HG03442 (cell line): ENCODE measurements at regions not wholly inside any gene's neighbourhood (a gene's known extent, or its start where the extent isn't known, plus 50 kb on each side); places are given as distances from the start of the nearest gene placed in this dataset.
A peak's percentile ranks its signal among the peaks of the same experiment; 100 is the strongest.

Experiments
- ATAC-seq: cut with Tn5 transposase; IDR thresholded peaks from one replicate; pipeline ENCODE4 v1.9.1; 2021; ENCODE audit warnings: mild to moderate bottlenecking, moderate library complexity; ENCODE audit not compliant: unreplicated experiment

DNA sequence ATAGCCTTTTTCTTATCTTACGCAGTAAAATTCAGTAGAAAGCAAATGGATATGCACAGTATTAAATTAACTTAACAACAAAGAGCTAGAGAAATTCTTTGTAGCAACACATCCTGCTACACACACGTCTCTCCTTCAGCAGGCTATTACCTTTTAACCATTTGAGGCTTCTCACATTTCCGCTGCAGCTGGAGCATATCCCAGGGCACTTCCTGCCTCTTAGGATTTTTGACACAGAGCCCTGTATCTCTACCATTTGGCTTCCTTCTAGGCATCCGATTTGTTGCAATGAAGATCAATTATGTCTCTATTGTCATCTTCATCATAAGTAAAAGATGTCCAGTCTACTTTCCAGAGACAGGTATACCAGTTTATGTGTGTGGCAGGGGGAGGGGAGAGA is 292.4 kb upstream of the CBLB start:
- ATAC-seq = no peak

DNA sequence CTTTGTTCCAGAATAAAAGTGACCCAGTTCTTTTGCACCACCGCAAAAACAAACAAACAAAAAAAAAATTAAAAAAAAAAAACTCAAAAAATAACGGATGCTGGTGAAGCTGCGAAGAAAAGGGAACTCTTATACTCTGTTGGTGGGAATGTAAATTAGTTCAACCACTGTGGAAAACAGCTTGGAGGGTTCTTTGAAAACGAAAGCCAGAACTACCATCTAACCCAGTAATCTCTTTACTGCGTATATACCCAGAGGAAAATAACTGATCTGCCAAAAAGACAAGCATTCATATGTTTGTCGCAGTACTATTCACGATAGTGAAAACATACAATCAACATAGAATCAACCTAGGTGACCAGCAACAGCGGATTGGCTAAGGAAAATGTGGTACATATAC is 298.9 kb upstream of the CBLB start:
- no peak for ATAC-seq

- no peak for ATAC-seq
These were observed 300.3 kb upstream of the CBLB start for GRCh38 chr3:106168962-106169750.

- no peak for ATAC-seq
These were observed 301.8 kb upstream of the CBLB start for GRCh38 chr3:106170636-106171035.

DNA sequence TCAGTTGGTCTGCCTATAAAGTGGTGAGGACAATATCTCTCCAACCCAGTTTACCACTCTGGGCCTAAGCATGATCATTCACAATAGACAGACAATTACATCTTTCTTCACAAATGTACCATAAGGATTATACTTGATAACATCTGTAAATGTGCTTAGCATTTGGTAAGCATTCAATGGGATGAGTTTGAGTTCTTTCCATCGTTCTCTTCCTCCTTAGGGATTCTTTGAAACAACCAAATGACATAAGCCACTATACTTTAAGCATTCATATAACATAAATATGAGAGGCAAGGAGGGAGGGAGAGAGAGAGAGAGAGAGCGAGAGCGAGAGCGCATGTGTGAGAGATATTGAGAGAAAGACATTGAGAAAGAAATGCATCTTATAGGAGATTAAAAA is 303.3 kb upstream of the CBLB start:
- ATAC-seq = no peak

DNA sequence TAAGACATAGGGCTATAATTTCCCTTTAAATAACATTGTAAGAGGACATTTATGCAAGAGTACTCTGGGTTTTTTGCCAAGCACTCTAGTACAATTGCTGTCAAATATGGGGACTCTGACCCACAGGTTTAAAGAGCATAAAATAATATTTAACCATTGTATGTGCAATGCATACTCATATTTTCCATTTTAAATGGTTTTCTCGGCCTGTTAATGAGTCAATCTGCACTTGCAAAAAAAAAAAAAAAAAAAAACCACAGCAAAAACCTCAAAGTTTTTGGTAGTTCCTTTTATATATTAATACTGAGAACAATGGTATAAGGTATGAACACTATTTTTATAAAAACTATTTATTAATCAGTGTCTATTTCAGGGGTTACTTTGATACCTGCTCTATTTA is 304.0 kb upstream of the CBLB start:
- ATAC-seq = peak; percentile 56

GRCh38 chr3:106175276-106175675 is 306.5 kb upstream of the CBLB start:
- ATAC-seq = no peak

GRCh38 chr3:106176734-106177133 is 307.9 kb upstream of the CBLB start:
- peak; percentile 82 for ATAC-seq

DNA sequence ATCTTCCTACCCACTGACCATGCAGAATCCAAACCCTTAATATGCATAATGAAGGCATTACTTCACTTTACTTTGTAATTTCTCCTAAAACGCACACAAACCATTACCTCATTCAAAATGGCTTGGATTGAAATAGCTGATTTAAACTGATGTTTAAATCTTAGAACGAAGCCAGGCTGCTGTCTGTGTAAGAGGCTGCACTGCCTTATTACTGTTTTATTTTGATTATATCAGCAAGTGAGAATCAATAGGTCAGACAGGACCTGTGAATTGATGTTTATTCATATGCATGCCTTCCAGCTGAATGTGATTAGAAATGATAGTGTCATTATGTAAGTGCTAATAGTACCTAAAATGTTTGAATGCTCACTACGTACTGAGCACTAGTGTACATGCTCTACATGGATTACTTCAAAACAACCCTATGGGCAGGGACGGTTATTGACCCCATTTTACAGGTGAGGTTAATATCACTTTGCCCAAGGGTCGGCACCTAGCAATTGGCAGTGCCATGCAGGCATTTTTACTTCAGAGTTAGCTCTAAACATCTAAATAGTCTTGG is 314.2 kb upstream of the CBLB start:
- ATAC-seq = no peak

DNA sequence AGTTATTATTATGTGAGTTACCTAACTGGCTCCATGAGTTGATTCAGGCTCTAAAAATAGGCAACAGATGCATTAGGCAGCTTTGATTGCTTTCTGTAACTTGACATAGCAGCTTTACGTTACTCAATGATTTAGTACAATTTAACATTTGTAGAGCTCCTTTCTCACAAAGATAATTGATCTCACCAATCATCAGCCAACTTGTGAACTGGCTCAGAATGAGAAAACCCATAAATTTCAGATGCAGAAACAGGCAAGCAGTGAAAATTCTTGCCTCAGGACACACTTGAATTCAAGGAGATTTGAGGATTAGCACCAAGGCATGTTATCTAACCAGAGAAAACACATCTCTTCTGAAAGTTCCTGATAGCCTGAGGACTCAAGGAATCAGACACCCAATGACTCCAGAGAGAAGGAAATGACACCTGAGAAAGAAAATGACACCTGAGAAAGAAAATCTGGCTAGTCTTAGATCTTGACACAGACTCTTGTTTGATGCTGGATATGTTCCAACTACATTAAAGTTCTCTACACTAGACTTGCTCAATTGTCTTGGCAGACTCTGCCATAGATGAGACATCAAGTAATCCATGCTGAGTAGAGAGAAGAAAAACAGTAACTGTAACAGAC is 315.1 kb upstream of the CBLB start:
- no peak for ATAC-seq

DNA sequence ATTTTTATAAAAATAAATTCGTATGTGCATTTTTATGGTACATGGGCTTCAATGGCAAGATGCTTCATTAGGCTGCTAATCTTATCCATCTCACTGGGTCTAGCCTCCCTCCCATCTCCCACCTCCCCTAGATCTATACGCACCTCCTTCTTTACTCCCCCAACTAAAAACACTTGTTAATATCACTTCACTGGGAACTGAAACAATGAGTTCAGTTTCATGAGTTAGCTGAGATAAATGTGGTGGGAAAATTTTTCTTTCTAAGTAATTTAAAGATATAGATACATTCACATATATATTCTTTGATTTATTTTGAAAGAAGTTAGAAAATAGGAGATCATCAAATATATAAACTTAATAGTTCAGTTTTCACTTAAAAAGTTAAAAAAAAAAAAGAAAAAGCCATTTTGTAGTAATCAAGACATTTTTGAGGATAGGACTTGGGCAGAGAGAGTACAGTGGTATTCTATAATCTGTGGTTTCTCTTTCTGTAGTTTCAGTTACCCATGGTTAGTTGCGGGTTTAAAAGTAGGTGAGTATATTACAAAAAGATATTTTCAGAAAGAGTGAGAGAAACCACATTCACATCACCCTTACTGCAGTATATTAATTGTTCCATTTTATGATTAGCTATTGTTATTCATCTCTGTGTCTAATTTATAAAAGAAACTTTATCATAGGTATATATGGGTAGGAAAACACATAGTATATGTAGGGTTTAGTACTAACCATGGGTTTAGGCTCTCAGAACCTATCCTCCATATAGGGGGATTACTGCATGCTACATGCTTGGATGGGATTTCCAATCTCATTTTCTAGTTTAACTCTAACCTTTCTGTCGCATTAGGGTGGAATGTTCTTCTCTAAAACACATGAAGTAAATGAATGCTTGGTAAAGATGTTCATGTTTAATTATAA is 316.0 kb upstream of the CBLB start:
- ATAC-seq = peak; percentile 90

GRCh38 chr3:106185949-106186348 is 317.1 kb upstream of the CBLB start:
- ATAC-seq = no peak

DNA sequence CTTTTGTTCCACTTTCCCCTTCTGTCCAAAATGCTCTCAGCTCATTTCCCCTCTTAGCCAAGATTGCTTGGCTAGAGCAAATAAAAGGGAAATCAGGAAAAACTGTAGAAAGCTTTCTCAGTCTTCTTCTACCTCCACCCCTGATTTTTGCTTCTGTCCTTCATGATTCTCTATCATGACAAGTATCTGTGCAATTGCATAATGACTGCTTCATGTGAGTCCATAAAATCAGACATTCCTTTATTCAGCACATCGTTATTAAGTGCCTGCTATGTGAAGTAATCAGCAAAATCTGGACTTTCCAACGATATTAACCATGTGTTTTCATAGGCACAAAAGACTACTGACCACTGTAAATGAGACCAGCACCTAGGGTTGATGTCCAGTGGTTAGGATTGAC is 321.5 kb upstream of the CBLB start:
- no peak for ATAC-seq

DNA sequence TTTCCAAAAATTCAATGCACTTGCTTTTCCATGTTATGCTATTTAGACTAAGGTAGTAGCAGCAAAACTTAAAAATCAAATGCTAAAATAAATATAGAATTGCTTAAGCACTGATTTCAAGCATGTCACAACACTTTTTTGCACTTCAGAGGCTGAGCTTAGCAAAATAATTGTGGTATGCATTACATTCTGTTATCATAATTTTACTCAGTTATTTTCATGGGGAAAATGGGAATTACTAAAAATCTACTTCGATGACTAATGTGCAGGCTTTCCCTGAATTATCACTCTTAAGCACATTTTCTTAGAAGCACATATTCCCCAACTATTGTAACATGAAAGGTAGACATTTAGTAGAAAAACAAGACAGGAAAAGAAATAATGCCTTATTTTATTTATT is 322.4 kb upstream of the CBLB start:
- ATAC-seq = no peak

DNA sequence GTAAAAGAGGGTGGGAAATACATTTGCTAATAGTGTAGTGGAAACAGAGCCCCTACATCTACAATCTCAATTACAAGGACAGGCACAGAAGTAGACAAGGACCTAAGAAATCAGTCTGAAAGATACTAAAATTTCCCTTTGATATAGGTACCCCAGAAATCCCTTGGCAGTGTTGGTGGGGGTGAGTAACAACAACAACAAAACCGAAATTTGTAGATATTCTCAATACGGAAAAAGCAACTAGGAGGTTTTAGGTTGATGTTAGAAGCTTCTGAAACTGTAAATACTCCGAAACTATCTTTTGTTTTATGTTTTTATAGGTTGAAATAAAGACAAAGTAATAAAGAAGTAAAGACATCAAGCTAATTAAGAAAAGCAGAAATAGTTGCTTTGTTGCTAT is 323.1 kb upstream of the CBLB start:
- ATAC-seq = no peak

- no peak for ATAC-seq
These were observed 325.1 kb upstream of the CBLB start for GRCh38 chr3:106193876-106194275.

GRCh38 chr3:106194726-106195125 is 325.9 kb upstream of the CBLB start:
- ATAC-seq = no peak

GRCh38 chr3:106197532-106198194 is 328.9 kb upstream of the CBLB start:
- ATAC-seq = no peak

GRCh38 chr3:106204160-106204868 is 335.5 kb upstream of the CBLB start:
- no peak for ATAC-seq

DNA sequence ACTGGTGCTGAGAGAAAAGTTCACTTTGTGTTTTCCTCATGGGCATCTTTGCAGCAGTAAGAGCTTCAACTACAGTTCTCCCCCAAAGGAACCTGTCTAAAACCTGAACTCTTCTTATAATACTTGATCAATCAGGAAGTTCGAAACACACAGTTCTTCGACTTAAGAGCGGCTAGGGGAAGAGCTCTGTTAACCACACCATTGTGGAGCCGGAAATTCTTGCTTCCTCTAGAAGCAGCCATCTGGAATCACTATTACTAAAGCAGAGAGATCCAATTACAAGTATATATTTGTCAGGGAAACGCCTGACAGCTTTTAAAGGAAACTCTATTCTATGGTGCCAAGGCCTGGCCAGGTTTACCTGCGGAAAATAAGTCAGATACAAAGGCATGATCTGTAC is 337.3 kb upstream of the CBLB start:
- peak; percentile 86 for ATAC-seq
